BJ (cell line): ENCODE measurements at regions not wholly inside any gene's neighbourhood (a gene's known extent, or its start where the extent isn't known, plus 50 kb on each side); places are given as distances from the start of the nearest gene placed in this dataset.

Source experiments
- CTCF ChIA-PET: fragments of 350-600 bp; formaldehyde crosslinking; extraction: SDS; loops from one replicate; lab custom pipeline; 2021; ENCODE audit warnings: antibody characterized with exemption, inconsistent platforms; lab: Yijun Ruan, JAX
- POLR2A ChIA-PET: fragments of 300-600 bp; sonication (Branson Sonifier 250); formaldehyde crosslinking; extraction: SDS; loops from one replicate; lab custom pipeline; 2021; ENCODE audit warnings: antibody characterized with exemption; lab: Charles Lee
- DNase-seq: peaks from one replicate; pipeline ENCODE4 v3.0.0-alpha.2; 2011; ENCODE audit warnings: low read depth
- H3K27me3 ChIP-seq: 2 replicates; pipeline ENCODE4 v1.6.0; 2011; ENCODE audit warnings: low read length; ENCODE audit not compliant: control insufficient read depth, insufficient read depth
- H3K36me3 ChIP-seq: 2 replicates; pipeline ENCODE4 v1.5.1; 2011; ENCODE audit warnings: low read length; ENCODE audit not compliant: control insufficient read depth, insufficient read depth
- H3K4me3 ChIP-seq: 2 replicates; pipeline ENCODE4 v1.5.1; 2011; ENCODE audit warnings: low read depth, mild to moderate bottlenecking, control low read depth, low read length
- CTCF ChIP-seq: IDR thresholded peaks from 2 replicates; pipeline ENCODE4 v1.5.1; 2011; ENCODE audit warnings: low read depth, mild to moderate bottlenecking, control low read depth, inconsistent platforms, low read length, moderate library complexity; ENCODE audit not compliant: insufficient read depth

- no peak for DNase-seq
- no peak overlapping the region for H3K4me3 ChIP-seq
- CTCF ChIA-PET, result interaction anchor here (1.4 kb wide), 1 partner anchor 34 kb away, joined by 4 read pairs; no protein-coding TSS in a partner anchor
- H3K27me3 ChIP-seq, result no peaks in the 10 kb centered on the region
- no peaks in the 10 kb centered on the region for H3K36me3 ChIP-seq
- no peak for TF ChIP-seq CTCF
- POLR2A ChIA-PET, result no interaction called here
Measured at GRCh38 chr2:125850541-125850940, 805.4 kb upstream of the GYPC start.

DNA sequence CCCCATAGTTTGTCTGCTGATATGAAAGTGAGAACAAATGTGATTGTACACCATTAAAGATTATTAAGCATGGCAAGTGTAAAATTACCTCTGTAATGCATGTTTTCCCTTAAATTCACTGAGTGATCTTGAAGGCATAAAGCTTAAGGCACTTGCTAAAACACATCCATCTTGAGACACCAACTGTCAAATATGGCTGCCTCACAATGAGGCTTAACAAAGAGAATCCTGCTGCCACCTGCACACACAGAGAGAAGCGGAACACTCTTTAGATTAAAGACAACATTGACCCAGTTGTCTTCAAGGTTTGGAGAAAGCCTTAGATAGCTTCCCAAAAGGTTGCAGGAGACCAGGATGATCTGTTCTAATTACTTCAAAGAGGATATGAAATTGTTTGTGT is 803.6 kb upstream of the GYPC start:
- CTCF ChIA-PET, result interaction anchor here (0.5 kb wide), 1 partner anchor 397 kb away, joined by 4 read pairs; no protein-coding TSS in a partner anchor
- Histone ChIP-seq H3K27me3 (no peaks in the 10 kb centered on the region), H3K36me3 (no peaks in the 10 kb centered on the region), H3K4me3 (no peak overlapping the region)
- POLR2A ChIA-PET, result no interaction called here
- no peak for TF ChIP-seq CTCF
- DNase-seq, result no peak

DNA sequence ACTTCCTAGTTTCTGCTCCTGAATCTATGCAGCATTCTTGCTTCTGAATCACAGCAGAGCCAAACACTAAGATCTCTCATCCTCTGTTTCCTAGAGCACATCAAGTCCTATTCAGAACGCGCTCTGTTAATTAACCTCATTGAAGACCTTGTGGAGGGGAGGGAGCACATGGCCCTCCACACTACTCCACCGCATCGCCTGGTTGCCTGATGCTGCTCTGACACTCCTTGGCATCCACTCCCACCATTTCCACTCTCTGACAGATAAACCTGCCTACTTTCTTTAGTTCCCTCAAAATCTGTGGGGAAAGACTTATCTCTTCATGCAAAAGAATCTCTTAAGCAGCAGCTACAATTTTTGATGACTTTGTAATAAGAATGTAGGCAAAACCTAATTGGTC is 802.3 kb upstream of the GYPC start:
- TF ChIP-seq CTCF, result no peak
- no peaks in the 10 kb centered on the region for H3K36me3 ChIP-seq
- no peaks in the 10 kb centered on the region for H3K27me3 ChIP-seq
- H3K4me3 ChIP-seq, result no peak overlapping the region
- no peak for DNase-seq
- ChIA-PET CTCF (no interaction called here), POLR2A (no interaction called here)

GRCh38 chr2:125855204-125855603 is 800.8 kb upstream of the GYPC start:
- no peak for TF ChIP-seq CTCF
- ChIA-PET POLR2A (no interaction called here), CTCF (no interaction called here)
- H3K4me3 ChIP-seq, result no peak overlapping the region
- H3K27me3 ChIP-seq, result no peaks in the 10 kb centered on the region
- H3K36me3 ChIP-seq, result no peaks in the 10 kb centered on the region
- DNase-seq, result no peak

GRCh38 chr2:125857971-125858794 is 797.8 kb upstream of the GYPC start:
- Histone ChIP-seq H3K36me3 (no peaks in the 10 kb centered on the region), H3K4me3 (no peak overlapping the region), H3K27me3 (no peaks in the 10 kb centered on the region)
- DNase-seq, result no peak
- ChIA-PET POLR2A (no interaction called here), CTCF (no interaction called here)
- no peak for TF ChIP-seq CTCF
